Dedifferentiated amniotic fluid mesenchymal stem cell (primary cell): ENCODE measurements at regions not wholly inside any gene's neighbourhood (a gene's known extent, or its start where the extent isn't known, plus 50 kb on each side); places are given as distances from the start of the nearest gene placed in this dataset.
"Not testable (repeated sequence)": the region's sequence is repeated elsewhere in the genome, so short reads cannot be mapped to it uniquely, and the experiment has no call there.

ENCODE experiments used
- DNase-seq: peaks from one replicate; pipeline ENCODE4 v3.0.0-alpha.2; 2016; ENCODE audit errors: extremely low spot score

GRCh38 chrX:122880952-122881351 is 303.1 kb upstream of the GRIA3 start:
- DNase-seq: no peak

- DNase-seq: no peak
Measured at GRCh38 chrX:122890729-122891128, 293.3 kb upstream of the GRIA3 start.

GRCh38 chrX:122906726-122907125 is 277.4 kb upstream of the GRIA3 start:
- DNase-seq: no peak

GRCh38 chrX:122907375-122907774 is 276.7 kb upstream of the GRIA3 start:
- no peak for DNase-seq

GRCh38 chrX:122910697-122911096 is 273.4 kb upstream of the GRIA3 start:
- DNase-seq: no peak

- DNase-seq: no peak
Measured at GRCh38 chrX:122913134-122913533, 270.9 kb upstream of the GRIA3 start.

GRCh38 chrX:122913764-122914163 is 270.3 kb upstream of the GRIA3 start:
- no peak for DNase-seq

- no peak for DNase-seq
Measured at GRCh38 chrX:122914256-122914655, 269.8 kb upstream of the GRIA3 start.

GRCh38 chrX:122934131-122934530 is 249.9 kb upstream of the GRIA3 start:
- DNase-seq: no peak

GRCh38 chrX:122940199-122940598 is 243.9 kb upstream of the GRIA3 start:
- no peak for DNase-seq

- no peak for DNase-seq
Measured at GRCh38 chrX:122941806-122942205, 242.3 kb upstream of the GRIA3 start.

- DNase-seq: peak; percentile 69
Measured at GRCh38 chrX:122943918-122944317, 240.2 kb upstream of the GRIA3 start.

- no peak for DNase-seq
Measured at GRCh38 chrX:122945328-122945727, 238.8 kb upstream of the GRIA3 start.

GRCh38 chrX:122972604-122973003 is 211.5 kb upstream of the GRIA3 start:
- DNase-seq: no peak

- DNase-seq: no peak
Measured at GRCh38 chrX:122982521-122982920, 201.6 kb upstream of the GRIA3 start.

- not testable (repeated sequence) for DNase-seq
Measured at GRCh38 chrX:123002844-123003243, 181.2 kb upstream of the GRIA3 start.

- no peak for DNase-seq
Measured at GRCh38 chrX:123013141-123013540, 170.9 kb upstream of the GRIA3 start.

- DNase-seq: no peak
Measured at GRCh38 chrX:123036401-123036800, 147.7 kb upstream of the GRIA3 start.

GRCh38 chrX:123049071-123049625 is 134.9 kb upstream of the GRIA3 start:
- DNase-seq: no peak

GRCh38 chrX:123060986-123061385 is 123.1 kb upstream of the GRIA3 start:
- no peak for DNase-seq

GRCh38 chrX:123064053-123064452 is 120.0 kb upstream of the GRIA3 start:
- DNase-seq: no peak

- DNase-seq: no peak
Measured at GRCh38 chrX:123072686-123073385, 111.2 kb upstream of the GRIA3 start.

- DNase-seq: no peak
Measured at GRCh38 chrX:123075947-123076561, 108.0 kb upstream of the GRIA3 start.
